GM18511 (cell line): ENCODE measurements at regions not wholly inside any gene's neighbourhood (a gene's known extent, or its start where the extent isn't known, plus 50 kb on each side); places are given as distances from the start of the nearest gene placed in this dataset.
"Not testable (repeated sequence)": the region's sequence is repeated elsewhere in the genome, so short reads cannot be mapped to it uniquely, and the experiment has no call there.

Experiments used
- ATAC-seq: cut with Tn5 transposase; IDR thresholded peaks from one replicate; pipeline ENCODE4 v1.9.1; 2021; ENCODE audit warnings: mild to moderate bottlenecking, moderate library complexity; ENCODE audit not compliant: unreplicated experiment

DNA sequence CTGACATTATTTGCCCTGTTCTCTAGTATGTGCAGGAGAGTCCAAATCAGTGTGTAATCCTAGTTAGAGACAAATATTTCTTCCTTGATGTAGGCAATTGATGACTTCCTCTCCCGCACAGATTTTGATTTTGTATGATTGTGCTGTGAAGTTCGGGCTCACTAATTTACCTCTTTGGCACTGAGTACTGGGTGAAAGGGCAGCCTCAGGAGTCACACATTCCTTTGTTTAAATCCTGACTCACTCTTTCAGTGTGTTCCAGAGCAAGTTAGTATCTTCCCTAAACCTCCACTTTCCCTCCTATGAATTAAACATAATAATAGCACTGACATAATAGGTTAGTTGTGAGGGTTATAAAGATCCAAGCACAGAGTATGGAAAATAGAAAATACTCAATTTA lies 269.7 kb downstream of the ISL1 start:
- no peak for ATAC-seq

DNA sequence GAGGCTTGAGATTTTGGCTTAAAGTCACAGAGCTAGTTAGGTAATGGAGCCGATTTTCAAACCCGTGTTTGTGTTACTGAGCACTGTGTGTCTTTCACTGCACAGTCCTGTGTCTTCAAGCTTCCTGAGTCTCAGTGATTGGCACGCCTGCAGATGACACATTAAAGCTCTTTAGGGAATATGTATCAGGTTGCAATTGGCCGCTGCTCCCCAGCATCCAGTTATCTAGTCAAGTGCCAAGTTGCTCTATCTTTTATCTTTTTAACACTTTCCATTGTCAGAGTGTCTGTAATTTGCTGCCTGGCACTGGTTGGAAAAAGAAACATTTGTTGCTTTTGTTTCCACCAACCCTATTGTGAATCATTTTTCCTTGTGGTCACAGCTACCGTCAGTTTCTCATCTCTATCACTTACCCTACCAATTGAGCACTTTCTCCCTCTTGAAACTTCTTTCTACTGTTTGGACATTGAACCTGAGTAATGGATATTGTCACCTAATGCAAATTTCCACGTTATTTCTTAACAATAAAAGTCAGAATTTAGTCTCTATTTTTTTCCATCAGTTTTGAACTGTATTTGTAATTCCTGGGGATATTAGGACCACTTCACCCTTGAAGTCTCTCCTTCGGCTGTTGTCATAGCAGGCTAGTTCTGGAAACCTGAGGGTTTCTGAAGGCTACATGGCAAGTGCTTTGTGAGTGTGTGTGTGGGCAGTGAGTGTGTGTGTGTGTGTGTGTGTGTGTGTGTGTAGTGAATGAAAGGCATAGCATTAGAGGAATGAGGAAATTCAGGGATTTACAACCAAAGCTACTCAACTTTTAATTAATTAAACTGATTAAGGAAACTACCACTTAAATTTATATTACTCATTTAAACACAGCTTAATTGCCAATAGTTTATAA lies 274.3 kb downstream of the ISL1 start:
- ATAC-seq: no peak

DNA sequence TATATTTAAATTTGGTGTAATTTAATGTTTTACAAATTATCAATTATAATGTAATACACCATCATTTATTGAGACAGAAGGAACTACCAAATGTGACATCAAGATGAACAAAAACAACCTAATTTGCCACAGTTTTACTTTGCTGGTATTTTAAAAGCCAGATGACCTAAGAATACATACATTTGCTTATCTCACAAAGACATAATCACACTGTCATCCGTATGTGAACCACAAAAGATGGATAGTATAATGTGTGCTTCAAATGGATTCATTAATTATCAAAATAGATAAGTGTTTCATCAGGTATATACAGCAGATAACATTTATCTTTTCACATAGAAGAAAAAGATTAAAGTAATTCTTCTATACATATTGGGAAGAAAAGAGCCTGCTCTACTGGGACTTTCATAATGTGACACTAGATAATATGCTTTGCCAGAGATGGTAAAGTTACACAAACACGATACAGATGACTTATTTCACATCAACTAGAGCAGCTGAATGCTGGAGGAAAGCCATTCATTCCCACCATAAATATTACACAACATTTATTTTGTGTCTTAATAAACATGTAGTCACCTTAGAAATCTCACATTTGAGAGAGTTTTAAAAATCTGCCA lies 278.5 kb downstream of the ISL1 start:
- no peak for ATAC-seq

DNA sequence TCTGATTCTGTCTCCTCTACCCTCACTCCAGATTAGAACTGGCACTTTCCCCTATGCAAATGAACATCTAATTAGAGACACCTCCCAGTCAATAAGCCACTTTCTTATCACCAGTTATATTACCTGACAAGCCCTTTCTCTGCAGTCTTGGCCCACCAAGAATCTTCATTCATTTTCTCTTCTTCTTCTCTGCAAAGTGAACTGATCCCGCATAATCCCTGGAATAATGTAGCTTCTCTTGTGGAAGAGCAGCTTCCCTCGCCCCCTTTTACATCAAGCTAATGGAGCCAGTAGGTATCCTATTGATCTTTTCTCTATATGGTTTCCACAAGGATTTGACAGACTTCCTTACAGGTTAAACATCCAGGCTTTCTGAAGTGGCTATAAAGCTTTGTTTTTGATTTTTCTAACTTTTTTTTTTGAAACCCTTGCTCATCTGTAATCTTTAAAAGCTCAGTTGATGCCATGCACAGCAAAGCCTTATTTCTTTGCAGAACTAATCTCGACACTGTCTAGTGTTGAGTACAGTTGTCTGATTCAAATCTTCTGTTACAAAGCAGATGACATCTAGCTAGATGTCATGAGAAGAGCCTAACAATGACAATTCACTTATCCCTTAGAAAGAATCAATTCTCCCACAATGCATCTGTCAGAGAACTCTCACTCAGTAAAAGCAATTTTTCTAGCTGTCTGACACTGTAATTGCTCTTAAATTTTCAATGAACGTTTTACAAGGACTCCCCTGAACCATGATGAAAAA lies 281.4 kb downstream of the ISL1 start:
- ATAC-seq: no peak

DNA sequence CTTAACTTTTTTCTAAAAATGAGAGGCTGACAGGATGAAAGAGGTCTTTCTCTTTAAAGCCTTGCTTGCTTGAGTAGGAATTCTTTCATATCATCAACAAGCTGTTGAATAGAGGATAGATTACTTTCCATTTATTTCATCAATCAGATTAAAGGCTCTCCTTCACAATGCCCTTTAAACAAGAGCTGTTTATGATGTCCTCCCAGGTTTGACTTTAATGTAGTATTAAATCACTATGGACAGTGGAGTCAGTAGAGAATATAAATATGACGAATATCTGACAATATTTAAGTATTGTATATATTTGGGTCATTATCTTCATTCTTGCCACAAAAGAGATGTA lies 282.0 kb downstream of the ISL1 start:
- ATAC-seq: no peak

DNA sequence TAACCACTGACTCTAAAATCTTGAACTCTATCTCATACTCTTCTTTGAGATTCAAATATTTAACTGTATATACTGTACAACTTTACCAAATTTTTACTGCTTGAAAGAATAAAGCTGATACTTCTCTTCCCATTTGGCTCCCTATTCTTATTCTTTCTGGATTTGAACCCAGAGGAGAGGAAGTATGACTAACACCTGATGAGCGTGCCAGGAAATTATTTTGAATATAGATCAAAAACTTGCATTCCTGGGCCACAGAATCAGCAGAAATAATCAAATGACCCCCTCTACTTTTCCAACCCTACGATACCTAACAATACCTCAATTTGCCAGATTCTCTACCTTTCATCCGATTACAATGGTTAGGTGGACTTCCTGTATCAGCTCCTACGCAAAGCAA lies 285.8 kb downstream of the ISL1 start:
- ATAC-seq: no peak

DNA sequence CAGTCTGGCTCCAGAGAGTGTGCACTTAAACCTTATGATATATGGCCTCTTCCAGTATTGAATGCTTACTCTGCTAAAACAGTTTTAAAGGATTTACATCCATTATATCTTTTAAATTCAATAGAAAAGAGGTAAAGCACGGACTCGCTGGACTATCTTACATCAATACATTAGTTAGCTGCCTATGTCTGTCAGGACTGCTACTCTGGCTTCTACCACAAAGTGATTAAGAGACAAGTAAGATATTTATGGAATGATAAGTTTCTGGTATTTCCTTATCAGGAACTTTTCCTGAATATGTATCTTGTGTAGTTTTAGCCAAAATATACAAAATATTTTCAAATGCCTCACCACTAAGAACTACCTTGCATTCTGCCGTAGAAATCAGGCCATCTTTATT lies 295.1 kb downstream of the ISL1 start:
- ATAC-seq: no peak

DNA sequence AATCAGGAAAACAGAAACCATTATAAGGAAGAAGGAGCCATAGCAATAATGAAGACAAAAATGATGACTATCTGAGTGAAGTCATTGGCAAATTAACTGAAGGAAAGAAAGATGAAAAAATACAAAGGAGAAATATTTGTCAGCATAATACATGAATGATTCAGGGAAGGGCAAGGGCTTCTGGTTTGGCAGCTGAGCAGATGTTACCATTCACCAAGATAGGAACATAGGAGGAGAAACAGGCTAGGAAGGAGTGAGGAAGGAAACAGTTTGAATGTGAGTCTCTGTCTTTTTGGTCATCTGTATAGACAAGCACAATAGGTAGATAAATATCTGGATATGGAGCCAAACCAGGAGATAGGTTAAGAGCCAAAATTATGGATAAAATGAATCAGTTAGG lies 296.0 kb downstream of the ISL1 start:
- no peak for ATAC-seq

DNA sequence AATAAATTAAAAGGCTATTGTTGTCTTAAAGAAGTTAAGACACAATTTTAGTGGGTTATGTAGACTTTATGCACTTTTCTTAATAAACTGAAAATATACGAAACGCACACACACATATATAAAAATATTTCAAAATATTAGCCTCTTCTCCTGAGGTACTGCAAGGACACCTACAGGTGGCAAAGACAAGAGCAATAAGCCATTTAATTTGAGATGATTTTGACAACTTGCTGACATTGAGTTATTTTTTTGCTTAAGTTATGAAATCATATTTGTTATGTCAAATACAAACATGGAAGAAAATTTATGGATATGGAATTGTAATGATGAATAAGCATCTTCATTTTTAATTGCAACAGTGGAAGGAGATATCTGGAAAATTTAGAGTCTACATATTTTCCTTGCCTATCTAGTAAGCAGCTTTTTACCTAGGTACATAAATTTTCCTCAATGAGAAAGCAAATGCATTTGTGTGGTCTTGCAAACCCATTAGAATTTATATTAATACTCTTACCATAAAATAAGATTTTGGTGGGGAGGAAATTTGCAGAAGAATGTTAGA lies 301.6 kb downstream of the ISL1 start:
- ATAC-seq: no peak

DNA sequence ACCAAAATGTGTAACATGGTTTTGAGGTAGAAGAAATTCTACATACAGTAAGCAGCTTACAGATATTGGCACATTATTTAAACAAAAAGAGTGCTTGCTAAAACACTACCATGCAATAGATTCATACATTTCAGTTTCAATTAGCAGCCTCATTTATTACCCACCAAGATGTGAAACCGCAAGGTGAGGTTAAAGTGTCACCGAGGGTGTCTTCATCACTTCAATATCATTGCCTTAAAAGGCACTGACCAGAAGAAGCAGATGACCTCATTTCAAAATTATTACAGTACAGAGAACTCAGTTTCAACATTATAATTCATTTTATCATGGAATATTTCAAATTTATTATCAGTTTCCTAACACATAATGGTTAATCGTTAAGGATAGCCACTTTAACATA lies 302.2 kb downstream of the ISL1 start:
- ATAC-seq: no peak

DNA sequence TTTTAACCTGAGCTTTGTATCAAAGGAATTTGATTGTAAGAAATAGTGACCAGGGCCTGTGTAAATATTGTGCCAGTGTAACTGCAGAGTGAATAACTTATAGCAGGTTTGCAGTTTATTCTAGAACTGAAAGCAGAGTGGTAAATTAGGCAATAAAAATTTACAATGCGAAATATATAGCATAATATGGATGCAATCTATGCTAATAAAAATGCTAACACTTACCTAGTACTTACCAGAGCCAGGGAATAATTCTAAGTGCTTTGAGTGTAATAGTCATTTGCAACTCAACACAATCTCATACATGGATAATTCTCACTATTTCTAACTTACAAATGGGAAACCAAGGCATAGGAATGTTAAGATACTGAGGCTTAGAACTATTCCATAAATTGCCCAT lies 303.4 kb downstream of the ISL1 start:
- ATAC-seq: no peak

DNA sequence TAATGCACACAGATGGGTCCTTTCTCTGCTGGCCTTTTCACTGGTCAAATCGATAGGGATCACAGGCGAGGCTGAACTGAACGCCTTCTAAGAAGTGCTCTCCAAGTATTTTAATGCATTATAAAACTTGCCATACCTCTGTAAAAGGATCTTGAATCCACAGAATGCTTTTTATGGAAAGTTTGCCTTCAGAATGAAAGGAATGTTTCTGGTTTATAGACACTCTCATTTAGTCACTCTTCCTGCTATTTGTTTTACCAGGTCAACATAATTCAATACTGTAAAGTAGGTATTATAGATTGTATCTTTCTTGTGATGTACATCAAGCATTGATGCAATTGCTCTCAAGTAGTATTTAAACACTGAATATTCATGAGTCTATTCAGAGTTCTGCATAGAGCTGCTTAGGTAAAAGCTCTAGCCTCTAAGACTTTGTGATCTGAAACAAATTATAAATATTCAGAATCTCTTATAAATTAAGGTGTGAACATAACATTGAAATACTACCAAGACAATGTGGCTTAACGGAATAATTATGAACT lies 308.4 kb downstream of the ISL1 start:
- no peak for ATAC-seq

DNA sequence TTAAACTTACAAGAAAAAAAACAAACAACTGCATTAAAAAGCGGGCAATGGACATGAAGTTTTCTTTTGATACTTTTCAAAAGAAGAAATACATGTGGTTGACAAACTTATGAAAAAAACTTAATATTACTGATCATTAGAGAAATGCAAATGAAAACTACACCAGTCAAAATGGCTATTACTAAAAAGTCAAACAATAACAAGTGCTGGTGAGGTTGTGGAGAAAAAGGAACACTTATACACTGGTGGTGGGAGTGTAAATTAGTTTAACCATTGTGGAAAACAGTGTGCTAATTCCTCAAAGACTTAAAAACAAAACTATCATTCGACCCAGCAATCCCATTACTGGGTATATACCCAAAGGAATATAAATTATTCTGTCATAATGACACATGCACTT lies 311.6 kb downstream of the ISL1 start:
- ATAC-seq: no peak

DNA sequence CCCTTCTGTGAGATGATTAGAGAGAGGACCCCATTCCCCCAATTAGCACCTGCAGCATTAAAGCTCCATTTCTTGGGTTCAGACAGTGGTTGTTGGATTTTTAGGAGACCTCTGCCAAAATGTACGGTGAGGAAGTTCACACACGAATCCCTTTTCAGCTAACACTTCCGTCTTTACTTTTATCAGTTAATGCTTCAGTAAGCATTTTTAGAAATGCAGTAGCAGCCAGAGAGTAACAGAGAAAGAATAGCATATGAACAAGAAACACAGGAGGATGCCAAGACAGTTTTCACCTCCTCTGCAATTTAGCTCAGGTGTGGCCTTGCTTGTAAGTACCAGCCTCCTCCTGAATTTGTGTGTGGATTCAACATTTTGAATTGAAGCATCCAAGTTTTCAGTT lies 312.9 kb downstream of the ISL1 start:
- ATAC-seq: no peak

DNA sequence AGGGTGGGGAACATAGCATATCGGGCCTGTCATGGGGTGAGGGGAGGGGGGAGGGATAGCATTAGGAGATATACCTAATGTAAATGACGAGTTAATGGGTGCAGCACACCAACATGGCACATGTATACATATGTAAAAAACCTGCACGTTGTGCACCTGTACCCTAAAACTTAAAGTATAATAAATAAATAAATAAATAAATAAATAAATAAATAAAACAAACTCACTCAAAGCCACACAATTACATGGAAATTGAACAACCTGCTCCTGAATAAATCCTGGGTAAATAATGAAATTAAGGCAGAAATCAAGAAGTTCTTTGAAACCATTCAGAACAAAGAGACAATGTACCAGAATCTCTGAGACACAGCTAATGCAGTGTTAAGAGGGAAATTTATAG lies 318.8 kb downstream of the ISL1 start:
- not testable (repeated sequence) for ATAC-seq

DNA sequence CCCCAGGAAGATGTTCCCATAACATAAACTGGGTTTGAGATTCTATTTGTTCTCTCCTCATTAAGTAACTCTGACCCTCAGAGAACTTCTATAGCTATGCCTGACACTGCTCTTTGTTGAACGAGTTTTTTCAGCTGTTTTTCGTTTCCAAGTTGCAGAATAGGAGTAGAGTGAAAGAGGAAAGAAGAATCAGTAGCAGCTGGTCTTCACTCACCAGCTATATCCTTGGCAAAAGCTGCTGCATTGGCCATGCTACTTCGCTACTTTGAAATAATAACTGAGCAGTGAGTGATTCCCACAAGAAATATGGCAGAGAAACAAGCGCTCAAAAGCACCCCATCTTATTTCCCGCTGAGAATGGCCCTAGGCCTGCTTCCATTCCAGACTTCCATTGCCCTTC lies 329.0 kb downstream of the ISL1 start:
- no peak for ATAC-seq

DNA sequence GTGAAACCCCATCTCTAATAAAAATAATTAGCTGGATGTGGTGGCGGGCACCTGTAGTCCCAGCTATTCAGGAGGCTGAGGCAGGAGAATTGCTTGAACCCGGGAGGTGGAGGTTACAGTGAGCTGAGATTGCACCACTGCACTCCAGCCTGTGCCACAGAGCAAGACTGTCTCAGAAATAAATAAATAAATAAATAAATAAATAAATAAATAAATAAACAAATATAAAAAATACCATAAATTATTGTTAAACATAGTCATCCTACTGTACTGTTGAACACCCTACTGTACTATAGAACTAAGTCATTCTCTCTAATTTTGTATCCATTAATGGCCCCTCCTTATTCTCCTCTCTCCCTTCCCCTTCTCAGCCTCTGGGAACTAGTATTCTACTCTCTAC lies 332.2 kb downstream of the ISL1 start:
- not testable (repeated sequence) for ATAC-seq

DNA sequence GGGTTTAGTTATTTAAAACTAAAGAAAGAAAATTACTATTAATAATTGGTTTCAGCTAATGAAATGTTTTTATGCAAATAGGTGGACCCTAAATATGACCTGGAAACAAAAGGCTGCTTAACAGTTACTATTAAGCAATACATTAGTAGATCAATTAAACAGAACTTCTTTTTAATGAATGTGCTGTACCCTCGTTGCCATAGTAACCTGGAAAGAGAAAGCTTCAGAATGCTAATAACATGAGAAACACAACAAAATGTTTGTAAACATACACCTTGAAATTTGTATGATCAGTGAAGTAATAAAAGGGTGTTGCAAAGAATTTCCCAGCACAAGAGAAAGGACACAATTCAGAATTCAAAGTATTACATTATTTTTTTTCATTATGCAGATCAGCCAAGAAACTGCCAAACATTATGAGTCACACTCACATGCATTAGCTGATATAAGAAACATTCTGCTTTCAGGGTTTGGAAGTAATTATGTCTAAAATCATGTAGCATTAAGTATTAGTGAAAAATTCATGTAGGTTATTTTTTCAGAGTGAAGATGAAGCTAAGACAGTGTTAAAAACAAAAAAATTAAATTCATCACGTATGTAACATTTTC lies 348.3 kb downstream of the ISL1 start:
- ATAC-seq: no peak

DNA sequence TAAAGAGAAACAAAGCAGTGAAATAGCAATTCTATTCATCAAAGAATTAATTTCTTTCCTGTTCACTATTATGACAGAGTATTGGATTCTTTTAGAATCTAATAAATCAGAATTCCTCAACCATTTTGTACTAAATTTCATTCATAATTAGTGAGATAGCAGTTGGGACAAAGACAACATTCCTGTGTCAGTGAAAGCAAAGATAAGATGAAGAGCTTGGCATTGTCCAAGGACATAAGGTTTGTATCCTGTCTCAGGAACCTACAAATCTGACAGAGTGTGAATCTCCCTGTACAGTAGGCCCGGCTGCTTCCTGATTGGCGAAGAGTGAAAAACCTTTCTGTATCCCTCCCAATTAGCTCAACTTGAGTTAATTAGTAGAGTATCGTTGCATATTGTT lies 349.1 kb downstream of the ISL1 start:
- ATAC-seq: no peak

DNA sequence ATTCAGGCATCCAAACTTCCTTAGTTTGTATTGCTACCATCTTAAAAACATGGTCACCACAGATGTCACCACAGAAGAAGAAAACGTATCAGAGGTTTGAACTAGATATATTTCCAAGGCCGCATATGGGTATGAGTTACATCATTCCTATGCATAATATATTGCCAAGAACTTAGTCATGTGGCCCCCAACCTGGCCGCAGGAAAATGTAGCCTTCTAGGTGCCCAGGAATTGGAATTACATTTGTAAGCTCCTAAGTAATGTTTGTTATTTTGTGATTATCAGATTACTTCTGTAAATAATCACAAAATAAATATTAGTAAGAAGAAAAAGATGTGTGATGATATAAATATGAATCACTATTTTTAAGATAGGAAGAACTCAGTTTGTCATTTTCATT lies 351.4 kb downstream of the ISL1 start:
- ATAC-seq: no peak

DNA sequence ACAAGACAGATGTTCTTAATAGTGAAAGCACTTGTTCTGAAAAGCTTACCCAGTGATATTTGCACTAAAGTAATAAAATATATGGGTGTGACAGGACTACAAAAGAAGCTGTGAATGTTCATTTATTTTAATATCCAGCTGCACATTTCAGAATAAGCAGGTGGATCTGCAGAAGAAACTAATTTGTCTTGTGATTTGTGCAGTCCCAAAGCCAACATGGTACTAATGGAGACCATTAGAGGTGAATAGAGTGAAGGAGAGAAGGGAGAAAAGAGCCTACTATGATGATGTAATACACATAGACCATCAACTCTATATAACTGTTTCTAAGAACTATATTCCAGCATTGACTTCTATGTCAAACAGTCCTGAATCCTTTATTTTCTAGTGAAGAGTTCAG lies 362.8 kb downstream of the ISL1 start:
- ATAC-seq: no peak
